ENCODE measurements at regions not wholly inside any gene's neighbourhood (a gene's known extent, or its start where the extent isn't known, plus 50 kb on each side); places are given as distances from the start of the nearest gene placed in this dataset.

DNA sequence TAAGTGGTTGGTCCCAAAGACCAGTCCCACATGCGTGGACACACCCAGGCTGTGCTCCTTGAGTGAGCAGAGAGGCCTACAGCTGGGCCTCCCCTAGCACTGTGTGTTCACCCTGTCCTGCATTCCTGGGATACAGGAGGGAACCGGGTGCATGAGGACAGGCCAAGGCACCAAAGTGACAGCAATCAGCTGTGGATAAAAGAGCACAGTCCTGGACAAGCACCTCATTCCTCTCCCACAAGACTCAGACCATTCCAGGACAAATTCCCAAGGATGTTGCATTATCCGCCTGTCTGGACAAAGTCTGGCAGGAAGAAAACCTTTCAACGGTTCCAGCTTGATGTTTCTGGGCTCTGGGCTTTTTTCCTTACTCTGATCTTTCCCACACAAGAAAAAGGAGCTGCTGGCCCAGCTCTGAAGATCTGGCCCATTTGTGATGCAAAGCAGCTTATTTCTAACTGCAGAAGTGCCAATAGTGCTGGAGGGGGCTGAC lies 273.2 kb downstream of the ENC1 start:
- H3K4me3 ChIP-seq (ENCODE audit: low read depth, low read length), result no peak overlapping the region
- TF ChIP-seq, protein P1, sequence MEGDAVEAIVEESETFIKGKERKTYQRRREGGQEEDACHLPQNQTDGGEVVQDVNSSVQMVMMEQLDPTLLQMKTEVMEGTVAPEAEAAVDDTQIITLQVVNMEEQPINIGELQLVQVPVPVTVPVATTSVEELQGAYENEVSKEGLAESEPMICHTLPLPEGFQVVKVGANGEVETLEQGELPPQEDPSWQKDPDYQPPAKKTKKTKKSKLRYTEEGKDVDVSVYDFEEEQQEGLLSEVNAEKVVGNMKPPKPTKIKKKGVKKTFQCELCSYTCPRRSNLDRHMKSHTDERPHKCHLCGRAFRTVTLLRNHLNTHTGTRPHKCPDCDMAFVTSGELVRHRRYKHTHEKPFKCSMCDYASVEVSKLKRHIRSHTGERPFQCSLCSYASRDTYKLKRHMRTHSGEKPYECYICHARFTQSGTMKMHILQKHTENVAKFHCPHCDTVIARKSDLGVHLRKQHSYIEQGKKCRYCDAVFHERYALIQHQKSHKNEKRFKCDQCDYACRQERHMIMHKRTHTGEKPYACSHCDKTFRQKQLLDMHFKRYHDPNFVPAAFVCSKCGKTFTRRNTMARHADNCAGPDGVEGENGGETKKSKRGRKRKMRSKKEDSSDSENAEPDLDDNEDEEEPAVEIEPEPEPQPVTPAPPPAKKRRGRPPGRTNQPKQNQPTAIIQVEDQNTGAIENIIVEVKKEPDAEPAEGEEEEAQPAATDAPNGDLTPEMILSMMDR (IDR thresholded peaks at IDR 0.05; ENCODE audit: low read depth, low read length), result no peak

DNA sequence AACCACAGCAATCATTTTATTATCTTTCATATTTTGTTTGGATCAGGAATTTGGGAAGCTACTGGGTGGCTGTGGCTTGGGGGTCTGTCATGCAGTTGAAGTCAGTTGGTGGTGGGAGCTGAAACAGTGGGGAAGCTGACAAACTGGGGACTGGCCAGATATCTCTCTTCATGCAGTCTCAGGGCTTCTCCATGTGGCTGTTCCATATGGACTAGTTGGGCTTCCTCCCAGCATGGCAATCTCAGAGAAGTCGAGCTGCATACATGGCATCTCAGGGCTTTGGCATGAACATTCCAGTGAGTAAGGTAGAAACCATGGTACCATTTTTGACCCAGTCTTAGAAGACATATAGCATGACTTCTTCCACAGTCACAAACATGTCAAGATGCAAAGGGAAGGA lies 274.8 kb downstream of the ENC1 start:
- TF ChIP-seq, protein P1 (IDR thresholded peaks at IDR 0.05; ENCODE audit: low read depth, low read length), result no peak
- H3K4me3 ChIP-seq (ENCODE audit: low read depth, low read length), result no peak overlapping the region

DNA sequence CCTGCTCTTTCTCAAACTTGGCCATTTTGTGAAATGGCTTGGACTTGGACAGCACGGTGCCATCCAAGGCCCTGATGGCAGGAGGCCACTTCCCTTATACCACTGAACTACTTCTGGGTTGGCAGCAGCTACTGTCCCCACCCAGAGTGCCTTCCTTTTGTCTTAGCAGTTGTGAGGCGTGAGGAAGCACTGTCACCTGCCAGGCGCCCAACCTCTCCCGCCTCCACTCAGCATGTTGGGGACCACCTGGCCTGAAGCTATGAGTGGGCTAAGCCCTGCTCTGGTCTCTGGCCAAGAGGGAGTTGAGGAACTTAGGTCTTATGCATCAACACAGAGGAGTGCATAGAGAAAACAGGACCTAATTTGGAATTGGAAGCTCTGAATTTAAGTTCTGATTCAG lies 276.0 kb downstream of the ENC1 start:
- no peak overlapping the region for H3K4me3 ChIP-seq (ENCODE audit: low read depth, low read length)
- TF ChIP-seq, protein P1 (IDR thresholded peaks at IDR 0.05; ENCODE audit: low read depth, low read length), result no peak

DNA sequence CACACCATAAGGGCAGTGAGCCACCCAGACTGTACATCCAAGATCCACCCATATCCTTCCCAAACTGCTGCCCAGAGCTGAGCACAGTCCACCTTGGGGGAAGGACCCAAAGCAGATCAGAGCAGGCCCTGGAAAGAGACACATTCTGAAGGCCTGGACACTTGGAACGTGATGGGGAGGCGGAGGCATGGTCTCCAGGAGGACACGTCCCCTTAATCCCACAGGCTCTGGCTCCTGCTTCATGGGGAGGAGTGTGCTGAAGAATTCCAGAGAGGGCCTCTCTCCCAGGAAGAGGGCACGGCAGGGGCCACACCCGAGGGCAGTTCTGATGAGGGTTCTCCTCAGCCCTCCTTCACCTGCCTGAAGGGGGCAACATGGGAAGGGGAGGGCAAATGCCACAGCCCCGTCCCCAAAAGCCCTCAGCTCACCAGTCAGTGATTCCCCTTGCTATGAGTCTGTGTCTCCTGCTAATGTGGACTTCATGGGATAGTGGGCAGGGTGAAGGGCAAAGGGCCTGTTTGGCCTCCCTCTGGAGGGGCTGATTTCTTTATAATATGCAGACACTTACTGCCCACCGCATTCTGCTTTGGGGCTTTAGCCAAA lies 276.8 kb downstream of the ENC1 start:
- H3K4me3 ChIP-seq (ENCODE audit: low read depth, low read length), result no peak overlapping the region
- TF ChIP-seq, protein P1 (IDR thresholded peaks at IDR 0.05; ENCODE audit: low read depth, low read length), result no peak

DNA sequence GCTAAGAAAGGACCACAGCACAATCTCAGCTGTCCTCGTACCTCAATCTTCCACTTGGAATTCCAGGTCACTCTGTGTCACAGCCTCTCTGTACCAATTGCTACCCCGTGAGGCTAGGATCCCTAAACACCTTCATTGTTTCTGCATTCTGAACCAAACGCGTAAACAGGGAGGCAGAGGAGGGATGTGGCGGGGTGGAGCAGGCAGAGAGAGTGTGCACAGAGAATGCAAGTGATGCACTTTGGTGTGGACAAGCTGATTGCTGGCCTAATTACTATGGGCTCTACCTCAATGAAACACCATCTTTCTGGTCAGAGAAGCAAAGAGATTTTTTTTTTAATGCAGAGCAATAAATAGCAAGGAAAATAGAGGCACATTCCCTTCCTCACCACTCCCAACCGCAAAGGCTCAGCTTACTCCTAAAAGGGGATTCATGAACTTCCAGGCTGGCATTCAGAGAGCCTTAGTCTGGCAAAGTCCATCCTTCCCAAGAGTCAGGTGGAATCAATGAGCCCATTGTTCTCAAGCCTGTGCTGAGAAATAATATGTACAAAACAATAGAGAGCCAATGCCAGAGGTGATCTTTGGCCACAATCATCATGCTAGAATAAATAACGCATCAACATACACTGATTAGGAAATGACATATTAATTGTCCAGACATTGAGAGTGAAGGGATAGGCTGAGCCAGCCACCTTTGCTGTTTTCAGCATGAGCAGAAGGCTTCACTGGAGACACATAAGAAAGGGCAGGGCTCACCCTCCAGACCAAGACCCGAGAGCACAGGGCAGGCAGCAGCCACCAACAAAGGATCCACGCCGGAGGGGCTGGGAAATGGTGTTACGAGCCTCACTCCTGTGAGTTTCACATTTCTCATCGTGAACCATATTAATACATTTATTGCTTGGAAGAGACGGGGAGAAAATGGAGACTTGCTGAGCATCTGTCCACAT lies 278.8 kb downstream of the ENC1 start:
- H3K4me3 ChIP-seq (ENCODE audit: low read depth, low read length), result no peak overlapping the region
- TF ChIP-seq, protein P1 (IDR thresholded peaks at IDR 0.05; ENCODE audit: low read depth, low read length), result no peak

DNA sequence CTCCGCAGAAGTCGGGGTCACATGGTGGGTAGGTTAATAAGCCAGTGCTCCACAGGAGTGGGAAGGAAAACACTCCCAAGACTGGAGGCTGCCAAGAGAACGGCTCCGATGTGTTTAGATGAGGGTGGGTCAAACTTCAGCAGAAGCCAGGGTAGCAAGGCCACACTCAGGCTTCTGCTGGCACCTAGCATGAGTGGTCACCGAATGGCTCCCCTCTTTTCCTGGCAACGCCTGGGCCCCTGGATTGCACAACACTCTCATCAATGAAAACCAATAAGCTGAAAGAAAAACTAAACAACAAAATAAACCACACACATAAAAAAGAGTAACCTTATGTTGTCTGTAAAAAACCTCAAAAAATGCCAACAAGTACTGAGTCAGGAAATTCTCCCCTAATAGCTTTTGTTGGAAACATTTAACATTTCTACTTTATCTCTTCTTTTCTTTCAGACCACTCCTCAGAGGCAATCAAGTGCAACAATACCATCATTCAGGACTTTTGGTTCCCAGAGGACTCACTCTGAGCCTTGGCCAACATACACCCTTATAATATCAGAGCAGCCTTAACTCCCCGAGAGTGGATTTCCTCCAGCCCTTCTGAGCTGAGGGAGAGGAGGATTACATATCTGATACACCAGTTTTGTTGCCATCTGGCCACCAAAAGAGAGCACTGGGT lies 279.9 kb downstream of the ENC1 start:
- TF ChIP-seq, protein P1 (IDR thresholded peaks at IDR 0.05; ENCODE audit: low read depth, low read length), result no peak
- H3K4me3 ChIP-seq (ENCODE audit: low read depth, low read length), result no peak overlapping the region

Data from WI38 (cell line).